ENCODE measurements at regions not wholly inside any gene's neighbourhood (a gene's known extent, or its start where the extent isn't known, plus 50 kb on each side); places are given as distances from the start of the nearest gene placed in this dataset.

GRCh38 chr1:222062640-222063039, 320.8 kb upstream of the DUSP10 start:
- no peaks in the 10 kb centered on the region for H3K36me3 ChIP-seq
- no peak overlapping the region for H3K4me3 ChIP-seq
- DNase-seq (ENCODE audit: low spot score): no peak
- no peak for TF ChIP-seq CTCF (IDR thresholded peaks at IDR 0.05)
- TF ChIP-seq POLR2A (IDR thresholded peaks at IDR 0.05): no peak
- TF ChIP-seq POLR2AphosphoS5 (IDR thresholded peaks at IDR 0.05): no peak
- no peaks in the 10 kb centered on the region for H3K9me3 ChIP-seq
- intact Hi-C loops (cut with DNase I): no loop called here
- no peak overlapping the region for H3K27ac ChIP-seq
- no peaks in the 10 kb centered on the region for H3K4me1 ChIP-seq (replicated peaks)
- H3K27me3 ChIP-seq (replicated peaks; ENCODE audit: insufficient read depth): no peaks in the 10 kb centered on the region

GRCh38 chr1:222061711-222062359, 319.9 kb upstream of the DUSP10 start:
- 70% methylated on average over 3 of the region's 3 CpGs for WGBS
- TF ChIP-seq POLR2A (IDR thresholded peaks at IDR 0.05) (no peak), POLR2AphosphoS5 (IDR thresholded peaks at IDR 0.05) (no peak), CTCF (IDR thresholded peaks at IDR 0.05) (no peak)
- intact Hi-C loops (cut with DNase I): no loop called here
- Histone ChIP-seq H3K4me1 (replicated peaks) (no peaks in the 10 kb centered on the region), H3K27ac (no peak overlapping the region), H3K27me3 (replicated peaks; ENCODE audit: insufficient read depth) (no peaks in the 10 kb centered on the region), H3K4me3 (no peak overlapping the region), H3K36me3 (no peaks in the 10 kb centered on the region), H3K9me3 (no peaks in the 10 kb centered on the region)
- DNase-seq (ENCODE audit: low spot score): no peak

DNA sequence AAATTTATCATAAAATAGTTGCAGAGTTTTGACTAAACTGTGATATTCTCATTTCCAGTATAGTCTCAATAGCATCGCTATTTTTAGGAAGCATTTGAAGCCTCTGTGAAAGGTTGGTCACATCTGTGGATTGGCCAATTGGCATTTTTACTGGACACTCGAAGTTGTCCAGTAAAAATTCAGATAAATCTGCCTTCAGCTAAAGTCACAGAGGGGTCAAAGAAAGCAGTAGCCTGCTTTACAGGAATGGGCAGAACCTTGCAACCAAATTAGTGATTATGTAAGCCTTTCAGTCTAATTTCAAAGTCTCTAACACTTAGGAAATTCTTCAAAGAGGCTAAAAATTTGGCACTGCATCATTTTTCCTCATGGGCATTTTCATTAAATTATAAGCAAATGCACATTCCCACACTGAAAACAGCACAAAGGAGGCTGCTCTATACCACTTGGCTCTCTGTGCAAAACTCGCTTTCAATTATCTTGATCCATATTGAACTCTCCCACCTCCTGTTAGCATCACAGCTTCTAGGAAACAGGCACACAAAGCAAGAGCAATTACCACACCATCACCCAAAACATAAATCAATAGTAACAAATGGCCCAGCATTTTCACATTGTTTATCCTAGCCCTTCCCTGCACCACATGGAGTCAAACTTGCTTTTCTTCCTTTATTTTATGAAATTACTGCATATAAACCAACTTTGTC, 318.5 kb upstream of the DUSP10 start:
- no peaks in the 10 kb centered on the region for H3K36me3 ChIP-seq
- H3K4me3 ChIP-seq: no peak overlapping the region
- H3K4me1 ChIP-seq (replicated peaks): no peaks in the 10 kb centered on the region
- no peaks in the 10 kb centered on the region for H3K27me3 ChIP-seq (replicated peaks; ENCODE audit: insufficient read depth)
- 56% methylated on average over 3 of the region's 3 CpGs for WGBS
- TF ChIP-seq POLR2AphosphoS5 (IDR thresholded peaks at IDR 0.05) (no peak), POLR2A (IDR thresholded peaks at IDR 0.05) (no peak), CTCF (IDR thresholded peaks at IDR 0.05) (no peak)
- intact Hi-C loops (cut with DNase I): no loop called here
- H3K9me3 ChIP-seq: no peaks in the 10 kb centered on the region
- H3K27ac ChIP-seq: no peak overlapping the region
- no peak for DNase-seq (ENCODE audit: low spot score)

DNA sequence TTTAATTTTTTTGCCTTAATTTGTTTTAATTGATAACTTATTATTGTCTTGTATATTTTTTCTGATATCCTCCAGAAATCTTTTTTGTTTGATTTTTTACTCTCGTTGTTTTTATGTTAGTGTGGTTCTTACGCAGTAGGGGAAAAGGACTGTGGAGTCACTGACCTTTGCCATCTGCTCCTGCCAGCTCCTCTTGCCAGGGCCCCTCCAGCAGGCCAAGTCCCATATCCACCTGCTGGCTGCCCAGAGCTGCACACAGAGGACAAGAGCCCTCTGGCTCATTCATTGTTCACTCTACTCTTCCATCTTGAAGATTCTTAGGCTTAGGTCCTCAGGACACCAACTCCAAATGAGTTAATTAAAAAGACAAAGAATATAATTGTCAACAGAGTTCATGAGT, 316.4 kb upstream of the DUSP10 start:
- no peak overlapping the region for H3K27ac ChIP-seq
- no peaks in the 10 kb centered on the region for H3K9me3 ChIP-seq
- H3K4me3 ChIP-seq: no peak overlapping the region
- intact Hi-C loops (cut with DNase I): no loop called here
- no peaks in the 10 kb centered on the region for H3K4me1 ChIP-seq (replicated peaks)
- no peaks in the 10 kb centered on the region for H3K27me3 ChIP-seq (replicated peaks; ENCODE audit: insufficient read depth)
- WGBS: 97% methylated on average over 2 of the region's 2 CpGs
- no peak for DNase-seq (ENCODE audit: low spot score)
- H3K36me3 ChIP-seq: no peaks in the 10 kb centered on the region
- TF ChIP-seq POLR2A (IDR thresholded peaks at IDR 0.05) (no peak), POLR2AphosphoS5 (IDR thresholded peaks at IDR 0.05) (no peak), CTCF (IDR thresholded peaks at IDR 0.05) (no peak)

- intact Hi-C loops (cut with DNase I): no loop called here
- no peak for DNase-seq (ENCODE audit: low spot score)
- Histone ChIP-seq H3K27ac (no peak overlapping the region), H3K27me3 (replicated peaks; ENCODE audit: insufficient read depth) (no peaks in the 10 kb centered on the region), H3K36me3 (no peaks in the 10 kb centered on the region), H3K4me3 (no peak overlapping the region), H3K9me3 (no peaks in the 10 kb centered on the region), H3K4me1 (replicated peaks) (no peaks in the 10 kb centered on the region)
- no peak for TF ChIP-seq POLR2A (IDR thresholded peaks at IDR 0.05)
- TF ChIP-seq POLR2AphosphoS5 (IDR thresholded peaks at IDR 0.05): no peak
- TF ChIP-seq CTCF (IDR thresholded peaks at IDR 0.05): no peak
- 94% methylated on average over 3 of the region's 3 CpGs for whole genome bisulfite sequencing
These were observed 315.3 kb upstream of the DUSP10 start for GRCh38 chr1:222057162-222057561.

Data from prostate gland (tissue), 2 donors.